ENCODE measurements at regions not wholly inside any gene's neighbourhood (a gene's known extent, or its start where the extent isn't known, plus 50 kb on each side); places are given as distances from the start of the nearest gene placed in this dataset.
"Not testable (repeated sequence)": the region's sequence is repeated elsewhere in the genome, so short reads cannot be mapped to it uniquely, and the experiment has no call there.

GRCh38 chr3:147231980-147232379 is 174.4 kb downstream of the ZIC4 start:
- not testable (repeated sequence) for FAIRE-seq

DNA sequence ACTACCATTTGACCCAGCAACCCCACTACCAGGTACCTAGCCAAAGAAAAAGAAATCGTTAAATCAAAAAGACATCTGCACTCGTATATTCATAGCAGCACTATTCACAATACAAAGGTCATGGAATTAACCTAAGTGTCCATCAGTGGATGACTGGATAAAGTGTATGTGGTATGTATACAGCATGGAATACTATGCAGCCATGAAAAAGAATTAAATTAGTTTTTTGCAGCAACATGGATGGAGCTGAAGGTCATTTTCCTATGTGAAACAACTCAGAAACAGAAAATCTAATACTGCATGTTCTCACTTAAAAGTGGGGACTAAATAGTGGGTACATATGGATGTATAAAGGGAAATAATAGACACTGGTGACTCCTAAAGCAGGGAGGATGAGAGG is 175.2 kb downstream of the ZIC4 start:
- no peak for FAIRE-seq

DNA sequence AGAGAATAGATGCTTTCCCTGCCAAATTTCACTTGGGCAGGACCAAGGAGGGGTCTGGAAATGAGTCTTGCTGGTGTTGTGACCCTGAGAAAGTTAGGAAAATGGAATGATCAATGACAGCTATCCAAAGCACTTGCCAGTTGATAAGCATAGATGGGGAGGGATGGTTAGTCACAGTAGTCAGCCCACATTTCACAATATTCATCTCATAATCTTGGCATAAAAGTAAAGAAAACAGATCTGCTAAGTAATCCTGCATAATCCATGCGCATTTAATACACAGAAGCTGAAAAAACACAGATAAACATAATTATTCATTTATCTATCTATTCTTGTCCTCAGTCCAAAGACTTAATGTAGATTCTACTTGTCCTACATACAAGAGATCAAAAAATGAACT is 184.1 kb downstream of the ZIC4 start:
- no peak for FAIRE-seq

DNA sequence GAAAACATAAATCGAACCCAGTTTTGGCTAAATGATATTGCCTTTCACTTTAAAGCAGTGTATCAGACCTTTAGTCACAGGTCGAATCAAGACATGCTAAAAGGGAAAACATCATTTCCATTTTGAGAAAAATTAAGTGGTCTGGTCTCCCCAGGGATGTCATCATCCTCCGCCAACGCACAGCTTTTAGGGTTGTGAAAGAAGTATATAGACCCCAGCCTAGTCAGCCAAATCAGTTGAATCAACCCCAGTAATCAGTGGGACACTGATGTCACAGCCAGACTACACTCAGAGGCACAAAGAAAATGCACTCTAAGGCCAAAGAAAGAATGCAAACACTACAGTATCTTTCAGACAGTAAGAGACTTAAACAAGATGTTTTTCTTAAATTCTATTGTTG is 187.4 kb downstream of the ZIC4 start:
- FAIRE-seq: no peak

DNA sequence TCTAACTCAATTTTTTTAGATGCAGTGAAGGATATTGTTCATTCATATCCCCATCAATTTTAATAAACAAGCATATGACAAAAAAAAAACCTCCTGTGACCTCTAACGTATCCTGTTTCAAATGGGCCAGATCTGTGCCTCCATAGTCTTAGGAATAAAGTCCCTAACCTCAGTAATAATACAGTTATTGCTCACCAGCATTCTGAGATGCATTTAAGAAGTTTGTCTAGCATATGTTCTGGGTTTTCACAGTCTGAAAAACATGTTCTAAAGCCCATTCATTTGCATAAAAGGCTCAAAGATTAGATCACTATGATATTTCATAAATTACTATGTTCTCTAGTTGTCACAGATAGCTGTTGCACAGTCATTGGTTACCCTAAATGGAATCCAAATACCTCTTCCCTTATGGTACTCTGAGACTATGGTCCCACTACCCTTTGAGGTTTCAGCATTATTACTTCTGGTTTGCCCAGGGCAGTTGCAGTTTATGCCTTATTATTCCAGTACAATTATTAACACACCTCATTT is 190.1 kb downstream of the ZIC4 start:
- no peak for FAIRE-seq

- FAIRE-seq: no peak
Measured at GRCh38 chr3:147215660-147216059, 190.7 kb downstream of the ZIC4 start.

GRCh38 chr3:147213633-147214032 is 192.7 kb downstream of the ZIC4 start:
- no peak for FAIRE-seq

- FAIRE-seq: no peak
Measured at GRCh38 chr3:147210676-147211075, 195.7 kb downstream of the ZIC4 start.

DNA sequence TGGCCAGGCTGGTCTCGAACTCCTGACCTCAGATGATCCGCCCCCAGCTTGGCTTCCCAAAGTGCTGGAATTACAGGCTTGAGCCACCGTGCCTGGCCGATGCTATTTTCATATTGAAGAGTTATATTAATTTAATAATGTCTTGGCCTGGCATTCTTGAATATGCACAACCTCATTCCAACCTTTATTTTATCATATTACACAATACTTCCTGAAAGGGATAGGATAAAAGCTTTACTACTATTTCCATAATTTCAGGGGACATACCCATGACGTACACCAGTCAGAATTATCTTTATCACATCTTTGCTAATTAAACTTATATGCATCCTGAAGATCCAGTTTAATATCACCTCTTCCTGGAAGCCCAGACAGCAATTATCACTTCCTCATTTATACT is 205.3 kb downstream of the ZIC4 start:
- no peak for FAIRE-seq

DNA sequence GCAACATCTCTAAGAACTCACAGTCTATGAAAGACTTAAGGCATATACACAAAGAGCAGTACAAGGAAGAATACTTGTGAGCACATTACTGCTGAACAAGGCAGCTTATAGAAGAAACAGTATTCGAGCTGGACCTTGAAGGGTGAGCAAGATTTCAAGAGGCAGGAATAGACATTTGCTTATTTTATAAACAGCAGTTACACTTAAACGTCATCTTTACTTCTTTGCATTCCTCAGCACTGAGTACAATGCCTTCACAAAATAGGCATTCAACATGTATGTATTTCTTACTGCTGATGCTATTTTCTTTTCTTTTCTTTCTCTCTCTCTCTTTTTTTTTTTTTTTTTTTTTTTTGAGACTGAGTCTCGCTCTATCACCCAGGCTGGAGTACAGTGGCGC is 205.8 kb downstream of the ZIC4 start:
- FAIRE-seq: no peak

GRCh38 chr3:147197739-147198138 is 208.6 kb downstream of the ZIC4 start:
- no peak for FAIRE-seq

DNA sequence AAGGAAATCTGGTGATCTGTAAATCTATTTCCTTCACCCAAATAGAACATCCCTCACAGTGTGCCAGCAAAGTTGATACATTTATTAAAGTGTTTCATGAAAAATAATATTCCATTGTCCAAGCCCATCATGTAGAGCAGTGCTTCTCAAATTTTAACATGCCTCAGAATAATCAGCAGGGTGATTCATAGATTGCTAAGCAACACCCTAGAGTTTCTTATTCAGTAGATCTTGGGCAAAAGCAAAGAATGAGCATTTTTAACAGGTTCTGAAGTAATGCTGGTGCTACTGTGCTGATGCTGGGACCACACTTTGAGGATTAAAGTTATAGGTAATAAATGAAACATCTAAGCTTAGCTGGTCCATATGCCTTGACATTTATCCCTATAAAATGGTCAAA is 210.5 kb downstream of the ZIC4 start:
- FAIRE-seq: no peak

- FAIRE-seq: peak; percentile 51
Measured at GRCh38 chr3:147191795-147192385, 214.5 kb downstream of the ZIC4 start.

- FAIRE-seq: no peak
Measured at GRCh38 chr3:147189016-147189415, 217.3 kb downstream of the ZIC4 start.

- FAIRE-seq: no peak
Measured at GRCh38 chr3:147187687-147188086, 218.7 kb downstream of the ZIC4 start.

DNA sequence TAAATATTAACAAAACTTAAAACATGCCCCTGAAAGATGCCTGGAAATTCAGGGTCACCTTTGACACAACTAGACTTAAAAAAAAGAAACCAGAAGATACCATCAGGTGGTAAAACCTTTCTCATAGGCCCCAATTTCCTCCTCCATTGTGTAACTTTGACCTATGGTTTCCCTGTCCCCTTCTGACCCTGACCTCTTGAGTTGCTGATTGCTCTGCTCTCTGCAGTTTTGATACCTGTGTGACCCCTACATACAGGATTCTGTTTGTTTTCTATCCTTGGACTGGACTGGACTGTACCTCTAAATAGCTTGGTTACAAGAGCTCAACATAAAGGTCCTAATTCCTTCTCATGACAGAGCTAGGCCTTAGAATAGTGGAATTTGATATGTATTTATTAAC is 220.6 kb downstream of the ZIC4 start:
- no peak for FAIRE-seq

DNA sequence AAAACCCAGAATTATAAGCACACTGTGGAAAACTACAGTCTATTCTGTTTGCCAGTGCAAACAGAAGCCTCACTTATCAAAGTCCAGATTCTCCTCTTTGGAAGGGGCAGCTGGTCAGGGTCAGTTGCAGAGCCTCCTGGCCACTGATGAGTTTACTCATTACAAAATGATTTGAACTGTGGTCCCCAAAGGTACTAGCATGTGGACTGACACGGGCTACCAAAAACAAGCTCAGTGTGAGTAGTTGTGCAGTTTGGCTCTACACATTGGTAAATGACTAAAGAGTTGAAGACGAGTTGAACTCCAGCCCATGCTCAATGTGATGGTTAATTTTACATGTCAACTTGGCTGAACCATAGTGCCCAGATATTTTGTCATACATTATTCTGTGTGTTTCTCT is 221.5 kb downstream of the ZIC4 start:
- FAIRE-seq: no peak

- no peak for FAIRE-seq
Measured at GRCh38 chr3:147173257-147173656, 233.1 kb downstream of the ZIC4 start.

DNA sequence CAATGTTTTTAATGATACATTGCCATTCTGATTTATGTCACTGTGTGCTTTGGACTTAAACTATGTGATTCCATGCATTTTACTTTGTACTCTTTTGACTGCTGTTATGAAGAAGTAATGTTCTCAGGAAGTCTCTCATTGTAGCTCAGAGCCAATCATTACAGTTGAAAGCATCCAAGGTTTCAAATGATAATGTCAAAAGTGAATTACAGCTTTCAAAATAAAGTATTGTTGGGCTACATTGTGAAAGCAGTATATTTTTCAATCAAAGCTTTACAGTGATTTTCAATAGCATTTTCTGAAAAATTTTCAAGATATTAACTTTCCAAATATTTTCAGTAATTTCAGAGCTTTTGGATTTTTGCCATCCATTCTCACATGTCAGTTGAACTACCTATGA is 243.6 kb downstream of the ZIC4 start:
- no peak for FAIRE-seq

DNA sequence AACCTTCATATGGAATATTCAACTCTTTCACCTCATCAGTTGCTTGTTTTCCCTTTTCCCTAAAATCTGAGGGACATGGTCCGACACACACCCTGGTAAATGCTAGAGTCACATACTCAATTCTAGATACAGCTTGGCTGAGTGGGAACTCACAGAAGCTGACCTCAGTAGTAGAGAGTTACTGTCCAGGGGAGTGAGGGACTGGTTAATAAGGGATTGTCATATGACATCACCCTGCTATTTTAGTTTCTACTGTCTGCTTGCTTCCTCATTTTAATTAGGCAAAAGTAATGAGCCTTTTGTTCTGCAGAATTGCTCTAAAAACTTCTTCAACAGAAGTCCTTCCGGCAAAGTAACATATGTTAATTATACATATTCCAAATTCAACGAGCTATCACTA is 244.5 kb downstream of the ZIC4 start:
- no peak for FAIRE-seq

DNA sequence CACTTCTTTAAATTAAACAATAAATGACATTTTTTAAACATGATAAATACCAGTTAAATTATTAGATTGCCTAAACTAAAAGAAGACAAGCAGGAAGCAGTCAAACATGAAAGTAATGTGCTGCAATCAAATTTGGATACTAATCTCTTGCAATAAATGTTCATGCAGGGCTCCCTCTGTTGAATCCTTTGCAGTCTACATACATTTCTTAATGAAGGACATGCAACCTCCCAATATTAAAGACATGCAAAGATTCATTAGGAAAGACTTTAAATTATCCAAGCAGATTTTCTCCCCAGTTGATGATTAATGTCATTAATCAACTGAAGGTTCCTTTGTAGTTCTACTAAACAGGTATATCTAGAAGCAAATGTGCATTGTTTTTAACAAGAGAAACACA is 245.4 kb downstream of the ZIC4 start:
- FAIRE-seq: no peak

GRCh38 chr3:147159141-147159540 is 247.2 kb downstream of the ZIC4 start:
- no peak for FAIRE-seq

DNA sequence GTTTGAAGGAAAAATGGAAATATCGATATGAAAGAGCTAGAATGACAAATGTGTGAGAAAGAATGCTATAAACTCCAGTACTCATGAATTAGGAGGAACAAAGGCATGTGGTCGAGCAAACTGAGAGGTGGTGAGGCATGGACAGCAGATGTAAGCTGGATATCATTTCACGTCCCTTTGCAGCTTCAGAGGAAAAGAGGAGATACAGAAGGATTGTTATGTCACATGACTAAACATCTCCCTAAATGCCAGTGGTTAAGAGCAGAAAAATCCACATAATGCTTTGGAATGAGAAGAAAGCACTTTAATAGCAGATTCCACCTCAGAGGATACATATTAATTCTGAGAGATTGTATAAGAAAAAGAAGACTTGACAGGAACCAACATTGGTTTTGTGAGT is 248.7 kb downstream of the ZIC4 start:
- no peak for FAIRE-seq

DNA sequence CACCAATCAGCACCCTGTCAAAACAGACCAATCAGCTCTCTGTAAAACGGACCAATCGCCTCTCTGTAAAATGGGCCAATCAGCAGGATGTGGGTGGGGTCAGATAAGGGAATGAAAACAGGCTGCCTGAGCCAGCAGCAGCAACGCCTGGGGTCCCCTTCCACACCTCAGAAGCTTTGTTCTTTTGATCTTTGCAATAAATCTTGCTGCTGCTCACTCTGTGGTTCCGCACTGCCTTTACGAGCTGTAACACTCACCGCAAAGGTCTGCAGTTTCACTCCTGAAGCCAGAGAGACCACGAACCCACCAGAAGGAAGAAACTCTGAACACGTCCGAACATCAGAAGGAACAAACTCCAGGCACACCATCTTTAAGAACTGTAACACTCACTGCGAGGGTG is 251.4 kb downstream of the ZIC4 start:
- not testable (repeated sequence) for FAIRE-seq

DNA sequence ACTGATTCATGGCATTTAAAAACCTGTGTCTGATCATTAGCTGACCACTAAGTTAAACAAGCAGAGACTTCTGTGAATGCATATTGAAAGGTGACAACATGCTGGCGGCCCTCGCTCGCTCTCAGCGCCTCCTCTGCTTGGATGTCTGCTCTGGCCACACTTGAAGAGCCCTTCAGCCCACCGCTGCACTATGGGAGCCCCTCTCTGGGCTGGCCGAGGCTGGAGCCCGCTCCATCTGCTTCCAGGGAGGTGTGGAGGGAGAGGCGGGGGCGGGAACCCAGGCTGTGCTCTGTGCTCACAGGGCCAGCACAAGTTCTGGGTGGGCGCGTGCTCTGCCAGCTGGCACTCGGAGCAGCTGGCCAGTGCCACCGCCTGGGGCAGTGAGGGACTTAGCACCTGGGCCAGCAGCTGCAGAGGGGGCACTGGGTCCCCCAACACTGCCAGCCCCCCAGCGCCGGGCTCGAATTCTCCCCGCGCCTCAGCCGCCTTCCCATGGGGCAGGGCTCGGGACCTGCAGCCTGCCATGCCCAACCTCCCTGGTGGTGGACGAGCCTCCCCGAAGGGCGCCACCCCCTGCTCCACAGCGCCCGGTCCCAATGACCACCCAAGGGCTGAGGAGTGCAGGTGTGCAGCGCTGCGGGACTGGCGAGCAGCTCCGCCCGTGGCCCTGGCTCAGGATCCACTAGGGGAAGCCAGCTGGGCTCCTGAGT is 252.4 kb downstream of the ZIC4 start:
- FAIRE-seq: no peak

Data from islet of Langerhans (tissue), 1 donor.